ENCODE measurements at regions not wholly inside any gene's neighbourhood (a gene's known extent, or its start where the extent isn't known, plus 50 kb on each side); places are given as distances from the start of the nearest gene placed in this dataset.
"Not testable (repeated sequence)": the region's sequence is repeated elsewhere in the genome, so short reads cannot be mapped to it uniquely, and the experiment has no call there.

DNA sequence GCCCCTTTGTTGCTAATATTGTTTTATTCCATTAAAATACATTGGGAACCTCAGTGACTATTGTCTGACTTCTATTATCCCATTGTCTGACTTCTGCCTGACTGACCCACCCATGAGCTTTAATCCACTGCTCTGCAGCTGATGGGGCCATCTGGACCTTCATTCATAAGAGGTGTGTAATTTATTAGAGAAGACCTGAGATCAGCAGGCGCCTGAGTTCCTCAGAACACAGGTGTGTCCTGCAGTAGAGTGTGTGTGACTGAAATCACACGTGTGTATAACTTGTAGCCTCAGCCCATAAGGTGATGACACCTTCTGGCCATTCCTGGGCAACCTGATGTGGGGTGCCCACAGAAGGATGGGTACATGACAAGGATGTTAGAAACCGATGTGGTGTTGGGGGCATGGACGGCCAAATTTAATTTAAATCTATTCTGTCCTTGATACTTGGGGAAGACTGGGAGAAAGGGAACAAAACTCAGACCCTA lies 821.0 kb downstream of the TMEM121 start:
- no peak for DNase-seq

DNA sequence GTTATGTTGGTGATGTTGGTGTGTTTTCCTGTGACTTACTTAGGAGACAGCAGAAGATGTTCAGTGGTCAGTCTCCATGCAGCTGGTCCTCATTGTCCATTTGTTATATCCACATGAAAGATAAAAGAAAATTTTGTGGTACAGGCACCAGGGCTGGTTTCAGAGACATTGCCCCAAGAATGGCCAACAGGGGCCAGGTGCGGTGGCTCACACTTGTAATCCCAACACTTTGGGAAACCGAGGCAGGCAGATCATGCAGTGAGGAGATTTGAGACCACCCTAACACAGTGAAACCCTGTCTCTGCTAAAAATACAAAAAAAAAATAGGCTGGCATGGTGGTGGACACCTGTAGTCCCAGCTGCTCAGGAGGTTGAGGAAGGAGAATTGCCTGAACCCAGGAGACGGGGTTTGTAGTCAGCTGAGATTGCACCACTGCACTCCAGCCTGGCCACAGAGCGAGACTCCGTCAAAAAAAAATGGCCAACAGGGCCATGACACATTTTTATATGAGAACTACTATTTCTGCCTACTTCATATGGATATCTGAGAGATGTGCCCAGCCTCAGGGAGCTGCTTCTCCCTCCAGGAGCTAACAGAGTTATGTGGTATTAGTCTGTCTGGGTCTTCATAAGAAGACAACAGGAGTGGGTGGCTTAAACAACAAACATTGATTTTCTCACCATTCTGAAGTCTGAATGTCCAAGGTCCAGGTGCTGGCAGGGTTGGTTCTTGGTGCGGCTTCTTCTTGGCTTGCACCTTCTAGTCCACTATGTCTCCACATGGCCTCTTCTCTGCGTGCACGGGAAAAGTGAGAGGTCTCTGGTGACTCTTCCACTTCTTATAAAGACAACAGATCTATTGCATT lies 821.7 kb downstream of the TMEM121 start:
- DNase-seq = no peak

DNA sequence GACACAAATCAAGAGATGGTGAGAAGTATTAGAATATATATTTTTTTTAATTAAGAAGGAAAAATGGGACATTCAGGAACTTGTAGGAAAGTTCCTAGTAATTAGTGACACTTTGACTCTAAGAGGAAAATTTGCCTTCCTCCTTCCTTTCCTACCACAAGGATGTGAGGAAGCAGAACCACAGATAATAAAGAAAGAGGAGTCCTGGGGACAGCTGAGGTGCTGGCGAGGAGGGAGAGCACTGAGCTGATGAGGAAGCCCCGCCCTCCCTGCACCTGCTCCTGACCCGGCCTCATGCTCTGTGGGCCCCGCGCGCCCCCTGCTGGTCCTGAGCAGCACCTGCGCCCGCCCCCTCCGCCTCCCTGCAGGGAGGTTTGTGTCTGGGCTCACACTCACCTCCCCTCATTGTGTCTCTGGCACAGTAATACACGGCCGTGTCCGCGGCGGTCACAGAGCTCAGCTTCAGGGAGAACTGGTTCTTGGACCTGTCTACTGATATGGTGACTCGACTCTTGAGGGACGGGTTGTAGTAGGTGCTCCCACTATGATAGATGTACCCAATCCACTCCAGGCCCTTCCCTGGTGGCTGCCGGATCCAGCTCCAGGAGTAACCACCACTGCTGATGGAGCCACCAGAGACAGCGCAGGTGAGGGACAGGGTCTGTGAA lies 822.6 kb downstream of the TMEM121 start:
- peak; percentile 76 for DNase-seq

DNA sequence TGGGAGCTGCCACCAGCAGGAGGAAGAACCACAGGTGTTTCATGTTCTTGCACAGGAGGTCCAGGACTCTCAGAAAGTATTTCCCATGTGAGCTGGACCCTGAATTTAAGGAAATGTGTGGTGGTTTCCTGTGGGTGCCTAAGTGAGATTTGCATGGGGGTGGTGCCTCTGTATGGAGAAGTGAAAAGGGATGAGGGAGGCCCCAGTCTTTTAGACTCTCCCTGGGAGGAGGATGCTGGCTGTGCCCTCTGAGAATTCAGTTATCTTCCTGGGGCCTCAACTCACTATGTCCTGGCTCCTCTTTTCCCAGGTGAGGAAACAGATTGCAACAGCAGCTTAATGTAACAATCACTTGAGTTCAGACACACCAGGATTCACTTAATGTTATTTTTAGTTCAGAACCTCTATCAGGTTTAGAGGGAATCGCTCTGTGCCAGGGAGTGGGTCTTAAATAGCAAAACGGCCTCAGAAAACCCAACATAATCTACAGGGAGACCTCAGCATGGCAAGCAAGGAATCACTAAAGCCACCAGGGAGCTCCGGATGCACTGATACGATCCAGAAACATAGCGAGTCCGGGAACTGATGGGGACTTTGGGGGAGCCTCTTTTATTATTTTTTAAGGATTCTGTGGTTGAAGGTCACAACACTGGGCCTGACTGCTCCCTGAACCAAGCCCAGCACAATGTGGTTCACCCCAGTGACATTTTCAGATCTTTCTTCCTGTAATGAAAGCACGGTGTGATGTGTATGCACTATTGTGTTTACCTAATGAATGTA lies 823.5 kb downstream of the TMEM121 start:
- DNase-seq = not testable (repeated sequence)

DNA sequence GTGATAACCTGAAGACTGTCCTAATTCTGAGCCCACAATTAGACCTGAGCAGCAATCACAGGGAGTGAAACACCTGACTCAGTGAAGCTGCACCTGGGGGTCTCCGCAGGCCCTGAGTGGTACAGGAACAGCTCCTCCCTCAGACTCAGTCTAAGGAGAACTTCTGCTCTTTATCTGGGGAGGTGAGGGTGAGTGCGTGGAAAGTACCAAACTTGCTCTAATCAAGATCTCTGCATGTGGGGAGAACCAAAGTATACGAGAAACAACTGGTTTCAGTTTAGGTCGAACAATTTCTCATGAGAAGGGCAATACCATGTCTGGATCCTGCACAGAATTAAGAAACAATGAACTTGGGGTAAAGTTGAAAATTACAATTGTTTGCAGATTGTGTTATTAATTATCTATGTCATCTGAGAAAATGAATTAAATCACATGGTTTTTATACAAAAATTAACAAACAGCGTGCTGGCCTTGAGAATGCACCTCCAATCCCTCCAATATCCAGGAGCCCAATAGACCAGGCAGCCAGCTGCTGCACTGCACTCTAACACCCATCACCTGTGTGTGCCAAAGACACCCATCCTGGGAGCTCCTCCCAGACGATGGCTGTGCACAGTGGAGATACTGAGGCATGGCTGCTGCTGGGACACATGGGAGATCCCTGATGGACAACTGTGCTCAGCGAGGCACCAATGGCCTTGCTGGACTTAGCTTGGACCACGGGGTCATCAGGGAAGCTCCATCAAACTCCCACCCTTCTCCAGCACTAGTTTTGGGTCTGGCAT lies 828.8 kb downstream of the TMEM121 start:
- DNase-seq = not testable (repeated sequence)

DNA sequence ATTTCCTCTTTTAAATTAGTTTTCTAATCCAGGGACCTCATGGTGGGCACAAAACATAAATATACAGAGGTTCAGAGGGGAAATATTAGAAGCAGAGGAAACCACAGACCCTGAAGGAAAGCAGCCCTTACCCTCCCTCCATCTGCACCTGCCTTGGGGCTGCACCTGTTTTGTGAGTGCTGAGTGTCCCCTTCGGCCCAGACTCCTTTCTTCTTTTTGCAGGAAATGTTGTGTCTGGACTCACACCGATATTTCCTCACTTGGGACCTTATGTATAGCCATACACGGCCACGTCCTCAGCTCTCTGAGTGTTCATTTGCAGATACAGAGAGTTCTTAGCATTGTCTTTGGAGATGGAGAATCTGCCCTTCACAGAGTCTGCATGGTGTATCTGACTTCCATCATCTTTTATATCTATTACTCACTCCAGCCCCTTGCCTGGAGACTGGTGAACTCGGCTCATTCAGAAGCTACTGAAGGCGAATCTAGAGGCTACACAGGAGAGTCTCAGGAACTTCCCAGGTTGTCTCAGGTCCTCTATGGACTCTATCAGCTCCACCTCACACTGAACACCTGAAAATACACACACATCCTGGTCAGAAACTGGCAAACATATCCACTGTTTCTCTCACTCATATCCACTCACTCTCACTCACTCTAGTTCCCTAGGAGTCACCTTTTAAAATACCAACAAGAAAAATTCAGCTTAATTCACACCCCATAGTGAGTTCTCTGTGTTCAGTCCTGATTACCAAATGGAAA lies 829.7 kb downstream of the TMEM121 start:
- not testable (repeated sequence) for DNase-seq

DNA sequence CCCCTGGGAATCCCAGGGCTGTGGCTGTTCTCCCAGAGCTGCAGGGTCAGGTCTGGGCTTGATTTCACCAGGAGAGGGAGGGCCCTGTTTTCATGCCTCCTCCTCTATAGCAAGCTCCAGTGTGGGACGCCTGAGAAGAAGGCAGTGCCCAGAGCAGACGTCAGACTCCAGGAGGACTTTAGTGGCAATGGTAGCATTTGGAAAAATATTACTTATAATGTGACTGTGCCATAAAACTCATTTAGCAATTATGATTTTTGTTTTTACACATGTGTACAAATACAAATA lies 830.2 kb downstream of the TMEM121 start:
- DNase-seq = not testable (repeated sequence)

DNA sequence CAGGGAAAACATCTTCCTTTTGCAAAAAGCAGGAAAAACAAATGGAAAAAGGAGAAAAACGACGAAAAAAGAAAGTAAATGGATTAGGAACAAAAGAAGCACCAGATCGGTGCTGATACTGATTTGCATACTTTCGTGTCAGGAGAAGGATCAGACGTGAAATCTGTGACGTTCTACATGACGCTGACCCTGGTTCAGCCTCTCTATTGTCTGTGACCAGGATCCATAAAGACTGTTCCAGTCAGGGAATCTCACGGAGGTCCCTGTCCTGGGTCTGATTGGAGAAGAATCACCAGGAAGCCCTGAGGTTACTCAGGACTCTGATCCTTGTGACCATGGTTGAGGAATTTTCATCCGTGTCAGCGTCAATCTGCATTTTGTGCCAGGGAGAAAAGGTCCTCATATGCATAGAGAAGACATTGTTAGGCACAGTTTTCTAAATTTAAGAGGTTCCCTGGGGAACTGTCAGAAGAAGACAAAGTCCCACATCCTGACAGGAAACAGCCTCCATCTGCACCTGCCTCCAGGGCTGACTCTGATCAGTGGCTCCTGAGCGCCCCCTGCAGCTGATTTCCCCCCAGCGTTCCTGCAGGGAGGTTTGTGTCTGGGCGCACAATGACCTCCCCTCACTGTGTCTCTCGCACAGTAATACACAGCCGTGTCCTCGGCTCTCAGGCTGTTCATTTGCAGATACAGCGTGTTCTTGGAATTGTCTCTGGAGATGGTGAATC lies 832.9 kb downstream of the TMEM121 start:
- DNase-seq = not testable (repeated sequence)

DNA sequence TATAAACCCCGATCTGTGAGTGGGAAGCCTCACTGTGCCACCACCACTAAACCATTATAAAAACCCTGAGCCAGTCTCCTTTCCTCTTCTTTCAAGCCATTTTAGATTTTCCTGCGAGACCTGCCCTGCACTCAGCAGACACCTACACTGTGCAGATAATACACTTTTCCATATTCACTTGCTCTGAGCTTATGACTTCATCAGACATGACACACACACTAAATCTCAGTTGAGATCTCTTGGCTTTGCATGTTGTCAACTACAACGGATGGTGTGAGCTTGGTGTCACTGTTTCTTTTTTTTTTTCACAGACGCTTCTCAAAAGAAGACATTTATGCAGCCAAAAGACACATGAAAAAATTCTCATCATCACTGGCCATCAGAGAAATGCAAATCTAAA lies 839.0 kb downstream of the TMEM121 start:
- not testable (repeated sequence) for DNase-seq

DNA sequence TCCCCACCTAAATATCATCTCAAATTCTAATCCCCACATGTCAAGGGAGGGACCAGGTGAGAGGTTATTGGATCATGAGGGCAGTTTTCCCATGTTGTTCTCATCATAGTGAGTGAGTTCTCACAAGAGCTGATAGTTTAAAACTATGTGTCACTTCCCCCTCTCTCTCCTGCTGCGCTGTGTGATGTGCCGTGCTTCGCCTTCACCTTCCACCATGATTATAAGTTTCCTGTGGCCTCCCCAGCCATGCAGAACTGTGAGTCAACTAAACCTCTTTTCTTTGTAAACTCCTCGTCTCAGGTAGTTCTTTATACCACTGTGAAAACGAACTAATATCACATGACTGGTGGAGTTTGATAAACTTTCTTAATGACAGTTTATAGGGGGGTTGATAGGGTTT lies 839.5 kb downstream of the TMEM121 start:
- not testable (repeated sequence) for DNase-seq

DNA sequence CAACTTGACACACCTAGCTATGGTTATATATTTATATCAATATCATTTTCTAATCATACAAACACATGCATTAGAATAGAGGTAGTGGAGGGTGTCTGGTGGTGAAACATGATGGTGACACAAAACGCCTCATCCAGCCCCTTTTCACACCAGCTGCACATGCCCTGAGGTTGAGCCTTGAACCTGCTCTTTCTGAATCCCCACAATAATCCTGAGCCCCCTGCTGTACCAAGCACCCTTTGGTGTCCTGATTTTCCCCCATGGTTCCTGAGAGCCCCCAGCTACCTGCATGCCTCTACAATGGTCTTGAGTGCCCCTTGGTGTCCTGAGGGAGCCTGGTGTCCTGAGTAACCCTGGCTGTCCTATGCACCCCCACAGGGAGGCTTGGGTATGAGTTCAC lies 840.6 kb downstream of the TMEM121 start:
- not testable (repeated sequence) for DNase-seq

DNA sequence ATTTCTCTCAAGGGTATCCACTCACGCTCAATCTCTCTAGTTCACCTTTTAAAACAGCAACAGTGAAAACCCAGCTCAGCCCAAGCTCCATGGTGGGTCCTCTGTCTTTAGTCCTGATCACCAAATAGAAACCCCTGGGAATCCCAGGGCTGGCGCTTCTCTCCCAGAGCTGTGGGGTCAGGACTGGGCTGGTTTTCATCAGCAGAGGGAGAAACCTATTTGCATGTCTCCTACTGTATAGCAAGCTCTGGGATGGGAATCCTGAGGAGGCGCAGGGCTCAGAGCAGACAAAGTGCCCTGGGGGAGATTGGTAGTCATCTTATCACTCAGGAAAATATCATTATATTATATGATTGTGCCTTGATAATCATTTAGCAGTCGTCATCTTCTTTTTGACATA lies 843.1 kb downstream of the TMEM121 start:
- not testable (repeated sequence) for DNase-seq

DNA sequence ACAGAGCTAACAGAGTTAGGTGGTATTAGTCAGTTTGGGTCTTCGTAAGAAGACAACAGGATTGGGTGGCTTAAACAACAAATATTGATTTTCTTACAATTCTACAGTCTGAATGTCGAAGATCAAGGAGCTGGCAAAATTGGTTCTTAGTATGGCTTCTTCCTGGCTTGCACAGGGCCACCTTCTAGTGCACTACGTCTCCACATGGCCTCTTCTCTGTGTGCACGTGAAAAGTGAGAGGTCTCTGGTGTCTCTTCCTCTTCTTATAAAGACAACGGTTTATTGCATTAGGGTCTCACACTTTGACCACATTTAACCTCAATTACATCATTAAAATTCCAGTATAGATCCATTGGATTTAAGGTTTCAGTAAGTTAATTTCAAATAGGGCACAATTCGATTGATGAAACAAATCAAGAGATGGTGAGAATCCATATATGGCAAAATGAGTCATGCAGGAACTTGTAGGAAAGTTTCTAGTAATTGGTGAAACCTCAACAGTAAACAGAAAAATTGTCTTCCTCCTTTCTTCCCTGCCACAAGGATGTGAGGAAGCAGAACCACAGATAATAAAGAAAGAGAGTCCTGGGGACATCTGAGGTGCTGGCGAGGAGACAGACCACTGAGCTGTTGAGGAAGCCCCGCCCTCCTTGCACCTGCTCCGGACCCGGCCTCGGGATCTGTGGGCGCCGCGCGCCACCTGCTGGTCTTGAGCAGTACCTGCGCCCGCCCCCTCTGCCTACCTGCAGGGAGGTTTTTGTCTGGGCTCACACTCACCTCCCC lies 846.7 kb downstream of the TMEM121 start:
- DNase-seq = peak; percentile 86

DNA sequence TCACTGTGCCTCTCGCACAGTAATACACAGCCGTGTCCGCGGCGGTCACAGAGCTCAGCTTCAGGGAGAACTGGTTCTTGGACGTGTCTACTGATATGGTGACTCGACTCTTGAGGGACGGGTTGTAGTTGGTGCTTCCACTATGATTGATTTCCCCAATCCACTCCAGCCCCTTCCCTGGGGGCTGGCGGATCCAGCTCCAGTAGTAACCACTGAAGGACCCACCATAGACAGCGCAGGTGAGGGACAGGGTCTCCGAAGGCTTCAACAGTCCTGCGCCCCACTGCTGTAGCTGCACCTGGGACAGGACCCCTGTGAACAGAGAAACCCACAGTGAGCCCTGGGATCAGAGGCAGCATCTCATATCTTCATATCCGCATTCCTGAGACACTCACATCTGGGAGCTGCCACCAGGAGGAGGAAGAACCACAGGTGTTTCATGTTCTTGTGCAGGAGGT lies 847.3 kb downstream of the TMEM121 start:
- not testable (repeated sequence) for DNase-seq

DNA sequence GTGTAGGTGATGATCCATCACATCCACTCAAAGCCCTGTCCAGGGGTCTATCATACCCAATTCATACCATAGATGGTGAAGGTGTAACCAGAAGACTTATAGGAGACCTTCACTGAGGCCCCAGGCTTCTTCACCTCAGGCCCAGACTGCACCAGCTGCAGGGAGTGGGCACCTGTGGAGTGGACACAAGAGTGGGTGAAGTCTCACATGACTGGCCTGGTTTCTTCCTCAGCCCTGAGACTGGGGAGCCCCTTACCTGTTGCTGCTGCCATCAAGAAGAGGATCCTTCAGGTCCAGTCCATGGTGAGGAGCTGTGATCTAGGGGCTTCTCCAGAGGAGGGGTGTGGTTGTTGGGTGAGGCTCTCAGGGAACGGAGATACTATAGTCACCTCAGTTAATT lies 851.0 kb downstream of the TMEM121 start:
- no peak for DNase-seq

DNA sequence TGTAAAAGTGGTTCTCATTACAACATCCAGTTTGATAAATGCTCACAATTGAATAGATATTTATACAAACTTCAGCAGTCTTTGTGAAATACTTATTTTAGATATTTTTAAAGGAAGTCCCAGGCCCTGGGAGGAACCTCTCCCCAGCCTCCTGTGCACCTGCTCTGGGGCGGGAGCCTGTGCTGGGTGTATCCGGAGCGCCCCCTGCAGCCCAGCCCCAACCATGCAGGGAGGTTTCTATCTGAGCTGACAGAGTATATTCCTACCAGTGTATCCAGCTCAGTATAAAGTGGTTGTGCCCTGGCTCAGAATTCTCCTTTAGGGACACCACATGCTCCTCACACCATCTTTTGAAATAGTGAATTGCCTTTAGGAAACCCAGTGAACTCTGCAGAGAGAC lies 851.8 kb downstream of the TMEM121 start:
- peak; percentile 46 for DNase-seq

DNA sequence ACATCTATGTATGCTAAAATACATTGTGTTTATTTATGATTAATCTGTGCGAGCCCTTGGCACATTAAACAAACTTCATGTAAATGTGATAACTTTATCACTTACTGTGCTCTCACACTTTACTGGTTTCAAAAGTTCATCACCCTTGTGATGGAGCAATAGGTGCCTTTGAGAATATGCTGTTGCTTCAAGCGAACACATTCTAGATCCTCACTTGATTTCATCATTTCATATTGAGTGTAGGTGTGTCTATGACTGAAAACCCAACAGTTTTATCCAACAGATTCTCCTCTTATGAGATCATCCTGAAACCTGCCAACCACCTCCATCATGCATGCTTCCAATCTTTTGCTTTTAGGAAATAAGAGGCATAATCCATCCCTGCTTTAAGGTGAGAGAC lies 854.4 kb downstream of the TMEM121 start:
- no peak for DNase-seq

DNA sequence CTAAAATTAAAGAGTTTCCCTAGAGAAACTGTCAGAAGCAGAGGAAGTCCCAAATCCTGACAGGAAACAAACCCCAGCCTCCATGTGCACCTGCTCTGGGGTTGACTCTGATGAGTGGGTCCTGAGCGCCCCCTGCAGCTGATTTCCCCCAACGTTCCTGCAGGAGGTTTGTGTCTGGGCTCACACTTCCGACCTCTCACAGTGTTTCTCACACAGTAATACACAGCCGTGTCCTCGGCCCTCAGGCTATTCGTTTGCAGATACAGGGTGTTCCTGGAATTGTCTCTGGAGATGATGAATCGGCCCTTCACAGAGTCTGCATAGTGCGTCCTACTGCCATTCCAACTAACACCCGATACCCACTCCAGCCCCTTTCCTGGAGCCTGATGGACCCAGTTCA lies 862.8 kb downstream of the TMEM121 start:
- DNase-seq = not testable (repeated sequence)

DNA sequence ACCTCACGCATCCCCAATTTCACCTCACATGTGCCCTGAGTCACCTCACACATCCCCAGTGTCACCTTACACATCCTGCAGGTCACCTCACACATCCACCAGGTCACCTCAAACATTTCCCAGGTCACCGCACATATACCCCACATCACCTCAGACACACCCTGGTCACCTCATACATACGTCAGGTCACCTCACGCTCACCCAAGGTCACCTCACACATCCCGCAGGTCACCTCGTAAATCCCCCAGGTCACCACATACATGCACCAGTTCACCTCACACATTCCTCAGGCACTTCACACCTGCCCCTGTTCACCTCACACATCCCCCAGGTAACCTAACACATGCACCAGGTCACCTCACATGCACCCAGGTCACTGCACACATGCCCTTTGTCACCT lies 864.0 kb downstream of the TMEM121 start:
- DNase-seq = no peak

DNA sequence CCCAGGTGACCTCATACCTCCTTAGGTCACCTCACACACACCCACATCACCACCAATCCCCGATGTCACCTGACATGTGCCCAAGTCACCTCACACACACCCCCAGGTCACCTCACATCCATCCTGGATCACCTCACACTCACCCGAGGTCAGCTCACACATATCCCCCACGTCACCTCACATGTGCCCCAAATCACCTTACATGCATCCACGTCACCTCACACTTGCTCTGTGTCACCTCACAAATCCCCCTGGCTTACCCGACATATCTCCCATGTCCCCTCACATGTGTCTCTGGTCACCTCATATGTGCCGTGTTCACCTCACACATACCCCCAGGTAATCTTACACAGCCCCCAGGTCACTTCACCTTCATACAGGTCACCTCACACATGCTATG lies 864.6 kb downstream of the TMEM121 start:
- DNase-seq = no peak
